HEK293 (cell line): ENCODE measurements at regions not wholly inside any gene's neighbourhood (a gene's known extent, or its start where the extent isn't known, plus 50 kb on each side); places are given as distances from the start of the nearest gene placed in this dataset.

ENCODE experiments used
- CTCF ChIA-PET: fragments of 350-600 bp; formaldehyde crosslinking; extraction: SDS; loops from one replicate; lab custom pipeline; 2021; ENCODE audit warnings: antibody characterized with exemption; lab: Yijun Ruan, JAX
- POLR2A ChIA-PET: fragments of 300-600 bp; formaldehyde crosslinking; extraction: SDS; loops from one replicate; lab custom pipeline; 2020; ENCODE audit warnings: antibody characterized with exemption, inconsistent platforms; lab: Yijun Ruan, JAX
- H3K27ac ChIP-seq: fragments of 200-500 bp; sonication (Bioruptor generic); 2 replicates; pipeline ENCODE4 v1.5.1; 2014; ENCODE audit warnings: low read depth, low read length, control low read depth, inconsistent platforms; ENCODE audit errors: extremely low read depth
- H3K36me3 ChIP-seq, 2 experiments: fragments of 200-500 bp in 1 of 2; sonication (Bioruptor generic) in 1 of 2; 1 replicate in 1 of 2; 2 replicates in 1 of 2; pipeline ENCODE4 v1.5.1; 2014 to 2017; ENCODE audit warnings: inconsistent platforms in 2 of 2, low read length in 2 of 2; ENCODE audit not compliant: control insufficient read depth in 2 of 2, insufficient read depth in 1 of 2
- H3K4me1 ChIP-seq: fragments of 200-500 bp; sonication (Bioruptor generic); 2 replicates; pipeline ENCODE4 v1.5.1; 2014; ENCODE audit warnings: mild to moderate bottlenecking, low read length, inconsistent platforms; ENCODE audit not compliant: control insufficient read depth, insufficient read depth
- H3K4me3 ChIP-seq: 2 replicates; pipeline ENCODE4 v1.5.1; 2011; ENCODE audit warnings: low read depth, mild to moderate bottlenecking, control low read depth, low read length, moderate library complexity
- H3K9me3 ChIP-seq: fragments of 200-500 bp; sonication (Bioruptor generic); 2 replicates; pipeline ENCODE4 v1.5.1; 2014; ENCODE audit warnings: low read depth, low read length, inconsistent platforms; ENCODE audit not compliant: control insufficient read depth, insufficient read depth
- MEIS1 ChIP-seq: sonication (generic); formaldehyde crosslinking; IDR thresholded peaks from 2 replicates; pipeline ENCODE4 v1.8.1; 2022; ENCODE audit warnings: missing genetic modification reagents, mild to moderate bottlenecking, borderline replicate concordance
- OVOL3 ChIP-seq: fragments of 450-650 bp; formaldehyde crosslinking; IDR thresholded peaks from 2 replicates; pipeline ENCODE4 v1.5.1; 2016; ENCODE audit warnings: missing biosample characterization, missing genetic modification characterization
- PRDM2 ChIP-seq: fragments of 450-650 bp; formaldehyde crosslinking; IDR thresholded peaks from 2 replicates; pipeline ENCODE4 v1.5.1; 2016; ENCODE audit warnings: missing biosample characterization, missing genetic modification characterization, borderline replicate concordance
- YY2 ChIP-seq: fragments of 450-650 bp; formaldehyde crosslinking; IDR thresholded peaks from 2 replicates; pipeline ENCODE4 v1.5.1; 2016; ENCODE audit warnings: missing biosample characterization, missing genetic modification characterization
- ZBTB20 ChIP-seq: fragments of 450-650 bp; formaldehyde crosslinking; IDR thresholded peaks from 2 replicates; pipeline ENCODE4 v1.5.1; 2016; ENCODE audit warnings: missing biosample characterization, missing genetic modification characterization
- ZFP3 ChIP-seq: fragments of 450-650 bp; formaldehyde crosslinking; IDR thresholded peaks from 2 replicates; pipeline ENCODE4 v1.5.1; 2016; ENCODE audit warnings: low read depth, missing biosample characterization, missing genetic modification characterization
- ZNF16 ChIP-seq: fragments of 450-650 bp; formaldehyde crosslinking; IDR thresholded peaks from 2 replicates; pipeline ENCODE4 v1.5.1; 2016; ENCODE audit warnings: low read depth, missing biosample characterization, missing genetic modification characterization
- ZNF184 ChIP-seq: fragments of 450-650 bp; IDR thresholded peaks from 2 replicates; pipeline ENCODE4 v1.5.1; 2018; ENCODE audit warnings: missing biosample characterization, mild to moderate bottlenecking, missing genetic modification characterization
- ZNF214 ChIP-seq: fragments of 450-650 bp; formaldehyde crosslinking; IDR thresholded peaks from 2 replicates; pipeline ENCODE4 v1.5.1; 2017; ENCODE audit warnings: missing biosample characterization, mild to moderate bottlenecking, missing genetic modification characterization, borderline replicate concordance
- ZNF239 ChIP-seq: fragments of 450-650 bp; formaldehyde crosslinking; IDR thresholded peaks from 2 replicates; pipeline ENCODE4 v1.5.1; 2016; ENCODE audit warnings: missing biosample characterization, missing genetic modification characterization
- ZNF280D ChIP-seq: fragments of 450-650 bp; formaldehyde crosslinking; IDR thresholded peaks from 2 replicates; pipeline ENCODE4 v1.5.1; 2016; ENCODE audit warnings: missing biosample characterization, missing genetic modification characterization
- ZNF354C ChIP-seq: fragments of 450-650 bp; formaldehyde crosslinking; IDR thresholded peaks from 2 replicates; pipeline ENCODE4 v1.5.1; 2016; ENCODE audit warnings: missing biosample characterization, missing genetic modification characterization, low read depth, borderline replicate concordance
- ZNF433 ChIP-seq: fragments of 450-650 bp; formaldehyde crosslinking; IDR thresholded peaks from 2 replicates; pipeline ENCODE4 v1.5.1; 2016; ENCODE audit warnings: missing biosample characterization, missing genetic modification characterization, low read depth
- ZNF473 ChIP-seq: fragments of 450-650 bp; formaldehyde crosslinking; IDR thresholded peaks from 2 replicates; pipeline ENCODE4 v1.5.1; 2017; ENCODE audit warnings: missing biosample characterization, missing genetic modification characterization
- ZNF530 ChIP-seq: fragments of 450-650 bp; formaldehyde crosslinking; IDR thresholded peaks from 2 replicates; pipeline ENCODE4 v1.5.1; 2016; ENCODE audit warnings: low read depth, missing biosample characterization, missing genetic modification characterization
- ZNF561 ChIP-seq: fragments of 450-650 bp; IDR thresholded peaks from 2 replicates; pipeline ENCODE4 v1.5.1; 2018; ENCODE audit warnings: missing biosample characterization, missing genetic modification characterization, borderline replicate concordance
- ZNF596 ChIP-seq: fragments of 450-650 bp; IDR thresholded peaks from 2 replicates; pipeline ENCODE4 v1.5.0; 2018; ENCODE audit warnings: missing biosample characterization, mild to moderate bottlenecking, missing genetic modification characterization, moderate library complexity
- ZNF76 ChIP-seq: fragments of 450-650 bp; formaldehyde crosslinking; IDR thresholded peaks from 2 replicates; pipeline ENCODE4; 2016; ENCODE audit warnings: low read depth, missing biosample characterization, missing genetic modification characterization, borderline replicate concordance
- ZNF776 ChIP-seq: fragments of 450-650 bp; formaldehyde crosslinking; IDR thresholded peaks from 2 replicates; pipeline ENCODE4 v1.5.0; 2017; ENCODE audit warnings: missing biosample characterization, missing genetic modification characterization, borderline replicate concordance

- no peaks in the 10 kb centered on the region for H3K4me1 ChIP-seq
- CTCF ChIA-PET, result interaction anchor here (0.6 kb wide), 1 partner anchor 80 kb away, joined by 5 read pairs; no protein-coding TSS in a partner anchor
- TF ChIP-seq ZNF76 (tag by site-specific recombination), result no peak
- TF ChIP-seq ZNF16, result no peak
- TF ChIP-seq ZNF239 (tag by site-specific recombination), result no peak
- TF ChIP-seq ZNF473 (tag by site-specific recombination), result no peak
- no peak for TF ChIP-seq ZNF776
- no peak for TF ChIP-seq PRDM2
- no peak for TF ChIP-seq ZNF214 (tag by site-specific recombination)
- TF ChIP-seq YY2 (tag by site-specific recombination), result no peak
- TF ChIP-seq ZNF280D, result no peak
- no peak for TF ChIP-seq MEIS1 (CRISPR knock-in tag)
- no peak for TF ChIP-seq OVOL3
- no peak for TF ChIP-seq ZNF354C (tag by site-specific recombination)
- TF ChIP-seq ZBTB20 (tag by site-specific recombination), result no peak
- TF ChIP-seq ZNF184, result no peak
- TF ChIP-seq ZNF561 (tag by site-specific recombination), result no peak
- TF ChIP-seq ZNF596 (tag by site-specific recombination), result no peak
- TF ChIP-seq ZFP3, result no peak
- TF ChIP-seq, all 188 proteins: peak for 0
- Histone ChIP-seq H3K9me3 (no peaks in the 10 kb centered on the region), H3K4me3 (no peak overlapping the region), H3K36me3 (no peaks in the 10 kb centered on the region), H3K27ac (no peak overlapping the region)
- POLR2A ChIA-PET, result no interaction called here
These were observed 226.8 kb downstream of the NUAK1 start for GRCh38 chr12:105911966-105912365.

- no peaks in the 10 kb centered on the region for H3K9me3 ChIP-seq
- H3K36me3 ChIP-seq, result no peaks in the 10 kb centered on the region
- H3K4me1 ChIP-seq, result no peaks in the 10 kb centered on the region
- no peak overlapping the region for H3K27ac ChIP-seq
- CTCF ChIA-PET, result interaction anchor here (0.6 kb wide), 1 partner anchor 853 kb away, joined by 5 read pairs; no protein-coding TSS in a partner anchor
- POLR2A ChIA-PET, result no interaction called here
- no peak for TF ChIP-seq ZNF530
- TF ChIP-seq ZNF433 (tag by site-specific recombination), result no peak
- H3K4me3 ChIP-seq, result no peak overlapping the region
These were observed 225.7 kb downstream of the NUAK1 start for GRCh38 chr12:105912882-105913678.
